ENCODE measurements at regions not wholly inside any gene's neighbourhood (a gene's known extent, or its start where the extent isn't known, plus 50 kb on each side); places are given as distances from the start of the nearest gene placed in this dataset.
"Not testable (repeated sequence)": the region's sequence is repeated elsewhere in the genome, so short reads cannot be mapped to it uniquely, and the experiment has no call there.

DNA sequence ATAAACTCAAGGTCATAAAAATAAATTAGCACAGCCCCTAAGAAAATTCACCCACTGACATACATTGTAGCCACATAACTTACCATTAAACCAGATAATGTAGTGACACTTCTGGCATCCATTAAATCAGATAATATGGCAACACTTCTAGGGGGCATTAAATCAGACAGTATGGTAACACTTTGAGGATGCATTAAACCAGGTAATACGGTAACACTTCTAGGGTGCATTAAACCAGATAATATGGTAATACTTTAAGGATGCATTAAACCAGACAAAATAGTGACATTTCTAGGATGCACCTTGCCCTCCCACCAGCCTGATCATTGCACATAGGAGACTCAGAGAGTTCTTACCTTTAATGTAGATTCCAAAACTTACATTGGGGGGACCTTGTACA is 1220.5 kb upstream of the TMEM132C start:
- no peaks in the 10 kb centered on the region for H3K9me3 ChIP-seq (ENCODE audit: low read length)
- intact Hi-C loops (cut with micrococcal nuclease; ENCODE audit: unreplicated experiment), result no loop called here
- DNase-seq (ENCODE audit: low spot score), result no peak
- no peaks in the 10 kb centered on the region for H4K20me1 ChIP-seq (ENCODE audit: insufficient read depth, low read length)
- H3K4me3 ChIP-seq (ENCODE audit: low read depth, low read length, poor library complexity, severe bottlenecking), result no peak overlapping the region
- H3K9me2 ChIP-seq (ENCODE audit: insufficient read depth, low read length), result no peaks in the 10 kb centered on the region
- POLR2A ChIA-PET, result no interaction called here
- no peaks in the 10 kb centered on the region for H3K36me3 ChIP-seq (ENCODE audit: insufficient read depth, low read length)
- H2AFZ ChIP-seq (ENCODE audit: low read length), result no peak overlapping the region
- H3K79me2 ChIP-seq (ENCODE audit: insufficient read depth, low read depth, low read length), result no peaks in the 10 kb centered on the region
- BruUV-seq (replicated peaks), result no TSS peak
- TF ChIP-seq, protein P1, sequence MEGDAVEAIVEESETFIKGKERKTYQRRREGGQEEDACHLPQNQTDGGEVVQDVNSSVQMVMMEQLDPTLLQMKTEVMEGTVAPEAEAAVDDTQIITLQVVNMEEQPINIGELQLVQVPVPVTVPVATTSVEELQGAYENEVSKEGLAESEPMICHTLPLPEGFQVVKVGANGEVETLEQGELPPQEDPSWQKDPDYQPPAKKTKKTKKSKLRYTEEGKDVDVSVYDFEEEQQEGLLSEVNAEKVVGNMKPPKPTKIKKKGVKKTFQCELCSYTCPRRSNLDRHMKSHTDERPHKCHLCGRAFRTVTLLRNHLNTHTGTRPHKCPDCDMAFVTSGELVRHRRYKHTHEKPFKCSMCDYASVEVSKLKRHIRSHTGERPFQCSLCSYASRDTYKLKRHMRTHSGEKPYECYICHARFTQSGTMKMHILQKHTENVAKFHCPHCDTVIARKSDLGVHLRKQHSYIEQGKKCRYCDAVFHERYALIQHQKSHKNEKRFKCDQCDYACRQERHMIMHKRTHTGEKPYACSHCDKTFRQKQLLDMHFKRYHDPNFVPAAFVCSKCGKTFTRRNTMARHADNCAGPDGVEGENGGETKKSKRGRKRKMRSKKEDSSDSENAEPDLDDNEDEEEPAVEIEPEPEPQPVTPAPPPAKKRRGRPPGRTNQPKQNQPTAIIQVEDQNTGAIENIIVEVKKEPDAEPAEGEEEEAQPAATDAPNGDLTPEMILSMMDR (conservative IDR thresholded peaks at IDR 0.05; ENCODE audit: low read length), result no peak
- no peak for TF ChIP-seq EZH2phosphoT487 (IDR thresholded peaks at IDR 0.05; ENCODE audit: borderline replicate concordance, low read depth, low read length)
- peaks cover 4% of the 10 kb centered on the region for H3K4me1 ChIP-seq (ENCODE audit: insufficient read depth, low read length, poor library complexity, severe bottlenecking)
- H3K4me2 ChIP-seq (ENCODE audit: low read length), result no peak overlapping the region
- H3K27ac ChIP-seq (ENCODE audit: low read depth, low read length, poor library complexity, severe bottlenecking), result no peak overlapping the region
- CTCF ChIA-PET (ENCODE audit: unreplicated experiment), result no interaction called here

DNA sequence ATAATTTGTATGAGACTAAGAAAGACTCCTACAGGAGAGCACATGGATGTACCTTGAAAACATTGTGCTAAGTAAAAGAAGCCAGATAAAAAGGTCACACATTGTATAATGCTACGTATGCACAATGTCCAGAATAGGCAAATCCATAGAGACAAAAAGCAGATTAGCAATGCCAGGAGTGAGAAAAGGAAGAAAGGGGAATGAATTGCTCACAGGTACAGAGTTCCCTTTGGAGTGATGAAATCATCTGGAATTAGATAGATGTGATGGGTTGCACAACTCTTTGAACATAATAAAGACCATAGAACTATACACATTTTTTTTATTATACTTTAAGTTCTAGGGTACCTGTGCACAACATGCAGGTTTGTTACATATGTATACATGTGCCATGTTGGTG is 1218.9 kb upstream of the TMEM132C start:
- Histone ChIP-seq H3K4me1 (ENCODE audit: insufficient read depth, low read length, poor library complexity, severe bottlenecking) (no peaks in the 10 kb centered on the region), H3K9me3 (ENCODE audit: low read length) (no peaks in the 10 kb centered on the region), H3K27ac (ENCODE audit: low read depth, low read length, poor library complexity, severe bottlenecking) (no peak overlapping the region), H3K4me3 (ENCODE audit: low read depth, low read length, poor library complexity, severe bottlenecking) (no peak overlapping the region), H4K20me1 (ENCODE audit: insufficient read depth, low read length) (no peaks in the 10 kb centered on the region), H3K4me2 (ENCODE audit: low read length) (no peak overlapping the region), H3K9me2 (ENCODE audit: insufficient read depth, low read length) (no peaks in the 10 kb centered on the region), H3K79me2 (ENCODE audit: insufficient read depth, low read depth, low read length) (no peaks in the 10 kb centered on the region), H2AFZ (ENCODE audit: low read length) (no peak overlapping the region), H3K36me3 (ENCODE audit: insufficient read depth, low read length) (no peaks in the 10 kb centered on the region)
- POLR2A ChIA-PET, result no interaction called here
- DNase-seq (ENCODE audit: low spot score), result no peak
- intact Hi-C loops (cut with micrococcal nuclease; ENCODE audit: unreplicated experiment), result no loop called here
- CTCF ChIA-PET (ENCODE audit: unreplicated experiment), result no interaction called here
- no peak for TF ChIP-seq EZH2phosphoT487 (IDR thresholded peaks at IDR 0.05; ENCODE audit: borderline replicate concordance, low read depth, low read length)
- TF ChIP-seq, protein P1 (conservative IDR thresholded peaks at IDR 0.05; ENCODE audit: low read length), result no peak
- BruUV-seq (replicated peaks), result no TSS peak

DNA sequence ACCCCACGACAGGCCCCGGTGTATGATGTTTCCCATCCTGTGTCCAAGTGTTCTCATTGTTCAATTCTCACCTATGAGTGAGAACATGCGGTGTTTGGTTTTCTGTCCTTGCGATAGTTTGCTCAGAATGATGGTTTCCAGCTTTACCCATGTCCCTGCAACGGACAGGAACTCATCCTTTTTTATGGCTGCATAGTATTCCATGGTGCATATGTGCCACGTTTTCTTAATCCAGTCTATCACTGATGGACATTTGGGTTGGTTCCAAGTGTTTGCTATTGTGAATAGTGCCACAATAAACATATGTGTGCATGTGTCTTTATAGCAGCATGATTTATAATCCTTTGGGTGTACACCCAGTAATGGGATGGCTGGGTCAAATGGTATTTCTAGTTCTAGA is 1218.4 kb upstream of the TMEM132C start:
- H4K20me1 ChIP-seq (ENCODE audit: insufficient read depth, low read length); BruUV-seq (replicated peaks); H3K36me3 ChIP-seq (ENCODE audit: insufficient read depth, low read length); H2AFZ ChIP-seq (ENCODE audit: low read length); H3K79me2 ChIP-seq (ENCODE audit: insufficient read depth, low read depth, low read length); intact Hi-C loops (cut with micrococcal nuclease; ENCODE audit: unreplicated experiment); CTCF ChIA-PET (ENCODE audit: unreplicated experiment); DNase-seq (ENCODE audit: low spot score); H3K9me3 ChIP-seq (ENCODE audit: low read length); H3K27ac ChIP-seq (ENCODE audit: low read depth, low read length, poor library complexity, severe bottlenecking); H3K9me2 ChIP-seq (ENCODE audit: insufficient read depth, low read length); POLR2A ChIA-PET; H3K4me1 ChIP-seq (ENCODE audit: insufficient read depth, low read length, poor library complexity, severe bottlenecking); H3K4me3 ChIP-seq (ENCODE audit: low read depth, low read length, poor library complexity, severe bottlenecking); H3K4me2 ChIP-seq (ENCODE audit: low read length): not testable (repeated sequence)
